Hepatocyte (in vitro differentiated cells): ENCODE measurements at regions not wholly inside any gene's neighbourhood (a gene's known extent, or its start where the extent isn't known, plus 50 kb on each side); places are given as distances from the start of the nearest gene placed in this dataset.

Experiments
- EZH2 ChIP-seq: fragments of 200-600 bp; sonication (generic); IDR thresholded peaks from 2 replicates; pipeline ENCODE4 v1.6.1; 2016; ENCODE audit warnings: antibody characterized with exemption, mild to moderate bottlenecking, borderline replicate concordance
- TF ChIP-seq, protein P1 (sequence below): fragments of 200-600 bp; sonication (generic); IDR thresholded peaks from 2 replicates; pipeline ENCODE4 v1.5.1; 2016; ENCODE audit warnings: antibody characterized with exemption, mild to moderate bottlenecking; ENCODE audit not compliant: poor library complexity

DNA sequence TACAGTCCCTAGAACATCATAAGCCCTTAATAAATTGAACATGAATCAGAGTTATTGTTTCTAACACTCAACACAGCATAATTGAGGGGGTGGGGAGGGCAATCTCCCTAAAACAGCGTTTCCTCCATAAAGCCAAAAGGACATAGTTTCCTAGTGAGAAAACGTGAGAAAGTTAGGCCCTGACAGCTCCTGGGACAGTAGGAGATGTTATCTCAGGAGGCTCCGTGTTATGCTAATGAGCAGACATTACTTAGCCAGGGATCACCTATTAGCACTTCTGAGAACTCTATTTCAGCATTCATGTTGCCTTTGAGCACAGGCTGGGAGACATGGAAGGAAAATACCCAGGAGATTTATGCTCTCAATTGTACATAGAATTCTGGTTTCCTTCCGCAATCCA, 229.1 kb upstream of the ADAMTS9 start:
- TF ChIP-seq, protein P1, sequence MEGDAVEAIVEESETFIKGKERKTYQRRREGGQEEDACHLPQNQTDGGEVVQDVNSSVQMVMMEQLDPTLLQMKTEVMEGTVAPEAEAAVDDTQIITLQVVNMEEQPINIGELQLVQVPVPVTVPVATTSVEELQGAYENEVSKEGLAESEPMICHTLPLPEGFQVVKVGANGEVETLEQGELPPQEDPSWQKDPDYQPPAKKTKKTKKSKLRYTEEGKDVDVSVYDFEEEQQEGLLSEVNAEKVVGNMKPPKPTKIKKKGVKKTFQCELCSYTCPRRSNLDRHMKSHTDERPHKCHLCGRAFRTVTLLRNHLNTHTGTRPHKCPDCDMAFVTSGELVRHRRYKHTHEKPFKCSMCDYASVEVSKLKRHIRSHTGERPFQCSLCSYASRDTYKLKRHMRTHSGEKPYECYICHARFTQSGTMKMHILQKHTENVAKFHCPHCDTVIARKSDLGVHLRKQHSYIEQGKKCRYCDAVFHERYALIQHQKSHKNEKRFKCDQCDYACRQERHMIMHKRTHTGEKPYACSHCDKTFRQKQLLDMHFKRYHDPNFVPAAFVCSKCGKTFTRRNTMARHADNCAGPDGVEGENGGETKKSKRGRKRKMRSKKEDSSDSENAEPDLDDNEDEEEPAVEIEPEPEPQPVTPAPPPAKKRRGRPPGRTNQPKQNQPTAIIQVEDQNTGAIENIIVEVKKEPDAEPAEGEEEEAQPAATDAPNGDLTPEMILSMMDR: no peak
- TF ChIP-seq EZH2: no peak
